ENCODE measurements at regions not wholly inside any gene's neighbourhood (a gene's known extent, or its start where the extent isn't known, plus 50 kb on each side); places are given as distances from the start of the nearest gene placed in this dataset.

- DNase-seq: no peak
Measured at GRCh38 chr4:96841801-96842200, 1001.9 kb downstream of the PDHA2 start.

DNA sequence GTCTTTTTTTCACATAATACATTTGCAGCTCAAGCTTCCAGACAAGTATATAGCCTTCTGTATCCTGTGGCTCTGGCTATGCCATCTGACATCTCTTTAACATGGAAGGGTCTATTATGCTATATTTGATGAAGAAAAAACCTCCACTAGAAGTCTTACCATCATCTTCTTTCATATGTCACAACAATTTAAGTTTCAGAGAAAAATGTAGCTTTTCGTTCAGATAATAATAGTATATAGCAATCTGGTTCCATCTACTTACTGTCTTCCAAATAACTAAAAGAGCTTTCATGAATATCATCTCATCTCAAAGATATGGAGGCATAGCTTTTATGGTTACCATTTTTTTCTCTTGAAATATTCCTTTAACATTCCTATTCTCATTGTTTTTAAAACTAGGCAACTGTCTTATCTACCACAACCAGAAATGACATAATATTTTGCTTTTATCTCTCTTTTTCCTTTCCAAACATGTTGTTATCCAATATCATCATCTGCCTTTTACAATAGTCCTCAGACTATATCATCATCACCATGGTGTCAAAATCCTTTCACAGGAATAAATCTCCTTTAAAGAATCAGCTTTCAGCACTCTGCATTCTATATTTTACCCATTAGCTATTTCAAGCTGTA is 1005.1 kb downstream of the PDHA2 start:
- DNase-seq: no peak

GRCh38 chr4:96845819-96846218 is 1005.9 kb downstream of the PDHA2 start:
- DNase-seq: no peak

DNA sequence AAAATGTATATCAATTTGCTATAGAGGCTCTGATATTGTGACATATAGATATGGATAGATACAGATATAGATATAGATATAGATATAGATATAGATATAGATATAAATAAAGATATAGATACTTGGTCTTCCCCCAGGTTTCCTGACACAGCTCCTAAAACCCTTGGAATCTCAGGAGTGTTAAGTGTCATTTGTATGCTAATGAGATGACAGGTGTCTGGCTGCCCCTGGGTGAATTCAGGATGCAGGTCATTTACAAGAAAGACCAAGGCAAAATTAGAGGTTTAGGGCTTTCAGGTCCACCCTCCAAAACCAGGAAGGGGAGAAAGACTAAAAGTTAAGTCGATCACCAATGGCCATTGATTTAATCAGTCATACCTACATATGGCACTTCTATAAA is 1034.8 kb downstream of the PDHA2 start:
- DNase-seq: no peak

DNA sequence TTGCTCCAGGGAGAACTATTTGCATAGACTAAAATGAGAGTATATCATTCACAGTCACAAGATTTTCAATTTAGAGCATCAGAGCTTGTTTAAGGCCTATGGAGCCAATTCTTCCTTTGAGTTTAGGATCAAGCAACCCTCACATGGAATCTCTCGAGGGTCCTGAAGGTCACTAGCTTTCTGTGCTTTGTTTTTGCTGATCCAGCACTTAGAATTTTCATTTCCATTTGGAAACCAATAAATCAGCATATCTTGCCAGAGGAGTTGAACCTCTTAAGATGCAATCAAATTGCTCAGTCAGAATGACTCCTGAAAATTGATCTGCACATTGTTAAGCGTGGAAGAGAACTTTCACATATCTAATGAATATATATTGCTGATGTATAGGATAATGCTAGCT is 1039.6 kb downstream of the PDHA2 start:
- DNase-seq: no peak

DNA sequence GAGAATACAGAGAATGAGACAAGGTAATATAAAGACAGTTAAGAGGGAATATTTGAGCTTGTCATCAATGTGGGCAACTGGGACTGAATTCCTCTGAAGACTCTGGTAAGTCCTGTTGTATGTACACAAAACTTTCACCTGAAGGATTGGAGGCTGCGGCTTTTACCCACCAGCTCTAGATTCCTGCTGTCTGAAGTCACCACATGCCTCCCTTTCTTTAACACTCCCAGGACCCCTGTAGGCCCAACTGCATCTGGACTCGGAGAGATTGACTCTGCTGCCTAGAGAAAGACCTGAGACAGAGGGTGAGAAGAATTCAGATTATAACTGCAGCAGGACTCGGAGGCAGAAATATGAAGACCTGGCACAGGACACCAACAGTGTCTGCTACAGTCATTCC is 1048.0 kb downstream of the PDHA2 start:
- no peak for DNase-seq

DNA sequence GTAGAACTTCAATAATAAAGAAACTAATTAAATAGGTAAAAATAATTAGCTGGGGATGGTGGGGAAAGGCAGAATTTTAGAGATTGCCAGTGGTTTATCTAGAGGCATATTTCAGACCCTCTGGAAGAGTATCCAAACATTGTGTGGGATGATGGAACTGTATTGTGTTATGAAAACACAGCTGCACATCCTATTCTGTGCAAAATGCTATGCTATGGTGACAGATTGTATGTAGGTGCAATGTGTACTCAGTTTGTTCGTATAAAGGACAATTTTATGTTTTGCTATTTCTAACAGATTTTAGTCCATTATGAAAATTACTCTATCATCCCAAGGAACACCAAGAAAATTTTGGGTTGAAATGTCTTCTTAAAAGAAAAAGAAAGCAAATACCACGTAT is 1054.7 kb downstream of the PDHA2 start:
- DNase-seq: no peak

- no peak for DNase-seq
Measured at GRCh38 chr4:96895826-96896225, 1055.9 kb downstream of the PDHA2 start.

- no peak for DNase-seq
Measured at GRCh38 chr4:96912716-96913115, 1072.8 kb downstream of the PDHA2 start.

DNA sequence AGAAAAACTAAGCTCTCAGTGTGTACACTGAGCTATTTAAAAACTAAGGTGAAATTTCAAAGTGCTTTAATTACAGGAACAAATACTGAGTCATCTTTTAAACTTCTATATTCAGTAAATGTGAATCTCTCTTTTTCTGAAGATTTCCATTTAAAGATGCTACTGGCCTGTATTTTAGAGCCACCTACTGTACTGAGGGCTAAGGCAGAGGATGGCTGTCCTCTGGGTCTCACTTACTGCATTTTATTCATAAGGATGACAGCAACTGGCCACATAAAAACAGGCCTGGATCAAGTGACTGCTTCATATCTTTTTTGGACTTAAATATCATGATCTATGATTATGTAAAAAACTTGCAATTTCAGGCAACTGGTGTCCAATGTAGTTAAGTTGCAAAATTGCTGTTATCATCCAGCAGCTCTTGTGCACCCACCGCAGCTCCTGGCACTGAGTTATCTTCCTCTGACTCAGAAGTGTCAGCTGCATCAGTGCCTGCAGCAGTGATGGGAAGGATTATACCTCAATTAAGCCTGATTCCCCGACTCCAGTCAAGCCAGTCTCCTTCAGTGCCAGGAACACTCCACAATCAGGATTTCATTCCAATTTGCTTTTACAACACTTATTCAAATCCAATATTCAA is 1073.7 kb downstream of the PDHA2 start:
- no peak for DNase-seq

- DNase-seq: no peak
Measured at GRCh38 chr4:96916711-96917110, 1076.8 kb downstream of the PDHA2 start.

DNA sequence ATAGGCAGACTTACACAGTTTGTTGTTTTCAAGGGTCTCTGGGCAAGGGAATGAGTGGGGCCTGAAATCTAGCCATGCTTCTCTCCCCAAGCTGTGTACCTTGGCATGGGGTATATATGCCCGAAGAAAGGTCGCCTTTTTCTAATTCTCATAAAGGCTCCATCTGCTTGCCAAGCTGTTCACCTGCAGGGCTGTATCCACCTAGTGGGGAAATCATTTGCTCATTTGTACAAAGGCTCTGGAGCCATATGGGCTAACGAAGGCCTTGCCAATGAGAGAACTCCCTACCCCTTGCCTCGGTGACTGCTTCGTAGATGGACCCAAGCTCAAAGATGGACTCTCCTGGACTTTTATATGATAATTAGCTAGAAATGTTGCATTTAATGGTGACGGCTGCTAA is 1097.0 kb downstream of the PDHA2 start:
- no peak for DNase-seq

GRCh38 chr4:96946552-96946951 is 1106.7 kb downstream of the PDHA2 start:
- DNase-seq: no peak

GRCh38 chr4:96952610-96953009 is 1112.7 kb downstream of the PDHA2 start:
- DNase-seq: no peak

GRCh38 chr4:96955226-96955625 is 1115.3 kb downstream of the PDHA2 start:
- DNase-seq: no peak

GRCh38 chr4:96955691-96956090 is 1115.8 kb downstream of the PDHA2 start:
- no peak for DNase-seq

DNA sequence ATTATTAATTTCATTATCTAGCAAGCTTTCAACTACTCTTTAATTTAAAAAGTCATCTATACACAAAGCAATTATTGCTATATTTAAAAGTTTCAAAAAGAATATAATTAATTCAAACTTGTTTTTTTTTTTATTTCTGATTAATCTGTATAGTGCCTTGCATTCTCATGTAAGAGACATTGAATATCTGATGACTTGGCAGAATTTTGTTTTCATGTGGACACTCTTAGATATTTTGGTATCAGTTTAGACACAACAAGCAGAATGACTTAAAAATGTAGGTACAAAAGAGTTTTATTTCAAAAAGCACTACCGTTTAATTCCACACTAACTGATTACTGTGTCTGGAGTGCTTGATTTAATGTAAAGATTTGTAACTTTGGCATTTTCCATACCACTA is 1129.6 kb downstream of the PDHA2 start:
- no peak for DNase-seq

DNA sequence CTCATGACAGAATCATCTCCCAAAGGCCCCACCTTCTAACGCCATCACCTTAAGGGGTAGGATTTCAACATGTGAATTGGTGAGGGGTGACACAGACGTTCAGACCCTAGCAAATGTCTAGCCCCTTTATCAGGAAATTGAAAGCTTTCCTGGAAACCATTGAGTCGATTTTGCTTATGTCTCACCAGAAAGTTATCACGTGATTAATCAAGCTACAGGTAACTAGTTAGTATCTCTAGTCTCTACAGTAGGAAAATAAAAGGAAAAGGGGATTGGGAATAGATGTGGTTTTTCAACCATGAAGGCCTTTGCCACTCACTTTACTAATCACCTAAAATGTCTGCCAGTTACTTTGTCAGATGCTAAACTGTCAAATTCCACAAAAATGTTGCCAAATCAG is 1133.0 kb downstream of the PDHA2 start:
- DNase-seq: no peak

GRCh38 chr4:96974295-96974694 is 1134.4 kb downstream of the PDHA2 start:
- DNase-seq: no peak

DNA sequence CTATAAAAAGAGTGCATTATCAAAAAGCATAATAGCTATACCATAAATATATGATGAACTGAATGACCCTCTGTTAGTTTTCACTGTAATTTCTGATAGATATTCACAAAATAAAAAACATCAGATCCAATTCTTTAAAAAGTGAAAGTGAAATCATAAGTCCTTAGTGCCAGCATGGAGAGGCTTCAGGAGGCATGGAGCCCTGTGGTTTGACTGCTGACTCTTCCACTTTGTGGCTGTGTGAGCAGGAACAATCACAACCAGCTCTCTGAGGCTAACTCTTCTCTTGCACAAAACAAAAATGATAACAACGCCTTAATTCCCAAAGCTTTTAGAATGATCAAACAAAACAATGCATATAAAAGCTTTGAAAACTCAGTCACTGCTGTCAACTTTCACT is 1143.9 kb downstream of the PDHA2 start:
- no peak for DNase-seq

DNA sequence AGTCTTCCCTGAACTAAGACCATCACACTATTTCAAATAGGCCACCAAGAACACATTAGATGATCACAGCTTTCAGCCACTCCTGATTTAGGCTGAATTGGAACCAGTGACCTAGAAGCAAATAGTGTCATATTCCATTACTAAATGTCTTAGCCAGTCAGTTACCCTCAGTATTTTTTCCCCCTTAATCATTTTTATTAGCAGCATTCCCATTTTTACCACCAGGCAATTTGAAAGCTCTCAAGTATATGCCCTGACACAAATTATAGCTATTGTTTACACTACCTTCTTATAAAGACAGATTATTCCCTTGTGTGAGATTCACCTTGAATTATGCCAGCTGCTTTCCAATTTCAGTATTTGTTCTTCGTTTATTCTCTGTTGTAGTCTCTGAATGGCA is 1146.9 kb downstream of the PDHA2 start:
- no peak for DNase-seq

- no peak for DNase-seq
Measured at GRCh38 chr4:96991083-96991482, 1151.2 kb downstream of the PDHA2 start.

DNA sequence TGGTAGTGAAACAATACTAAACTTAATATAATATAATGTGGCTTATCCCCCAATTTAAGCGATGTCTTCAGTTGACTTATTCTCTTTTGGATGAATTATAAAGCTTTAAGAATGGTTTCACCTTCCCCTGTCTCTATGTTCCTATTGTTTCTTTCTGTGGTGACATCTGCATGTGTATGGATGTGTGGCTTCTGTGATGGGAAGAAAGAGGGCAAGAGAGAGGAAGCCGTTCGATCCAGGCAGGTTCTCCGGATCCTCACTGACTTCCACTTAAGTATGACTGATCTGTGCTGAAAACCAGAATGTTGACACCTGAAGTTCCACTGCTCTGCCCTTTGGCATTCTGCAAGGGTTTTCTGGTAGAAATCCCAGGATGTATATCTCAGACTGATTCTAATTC is 1150.8 kb downstream of the STPG2 start:
- no peak for DNase-seq

DNA sequence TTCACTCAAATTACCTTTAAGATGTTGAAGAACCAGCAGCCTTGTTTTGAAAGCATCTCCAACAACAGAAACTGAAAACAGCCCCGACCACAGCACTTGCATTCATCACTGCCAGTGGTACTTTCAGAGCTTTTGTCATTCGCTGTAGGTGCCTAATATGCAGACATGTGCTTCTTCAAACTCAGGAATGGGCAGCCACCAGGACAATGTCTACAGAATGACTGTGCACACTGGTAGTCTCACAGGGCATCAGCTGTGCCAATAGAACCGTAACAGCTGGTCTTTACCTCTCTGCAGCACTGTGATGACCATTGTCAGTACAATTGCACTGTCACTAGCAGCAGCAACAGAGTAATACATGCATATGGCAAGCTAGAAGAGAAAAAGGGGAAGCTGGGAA is 1149.7 kb downstream of the STPG2 start:
- DNase-seq: no peak

DNA sequence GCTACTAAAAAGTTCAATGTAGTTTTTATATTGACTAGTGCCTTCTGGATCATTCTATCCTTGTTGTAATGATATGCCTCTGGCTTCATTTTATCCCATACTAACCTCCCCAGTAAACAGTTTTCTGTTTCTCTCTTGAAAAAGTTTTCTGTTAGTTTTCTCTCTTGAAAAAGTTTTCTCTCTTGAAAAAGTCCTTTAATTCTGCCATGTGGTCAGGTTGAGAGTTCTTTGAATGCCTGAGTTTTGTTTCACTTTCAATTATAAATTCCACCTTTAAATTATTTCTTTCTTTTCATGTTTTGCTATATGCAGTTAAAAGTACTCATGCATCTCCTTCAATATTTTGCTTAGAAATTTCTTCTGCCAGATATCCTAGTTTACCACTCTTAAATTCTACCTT is 1139.6 kb downstream of the STPG2 start:
- DNase-seq: no peak

Data from left hindlimb (tissue), 1 donor.